HG03575 (cell line): ENCODE measurements at regions not wholly inside any gene's neighbourhood (a gene's known extent, or its start where the extent isn't known, plus 50 kb on each side); places are given as distances from the start of the nearest gene placed in this dataset.

Experiments used
- ATAC-seq: cut with Tn5 transposase; IDR thresholded peaks from one replicate; pipeline ENCODE4 v1.9.1; 2021; ENCODE audit not compliant: unreplicated experiment, insufficient number of reproducible peaks, low FRiP score; ENCODE audit errors: extremely low read depth

DNA sequence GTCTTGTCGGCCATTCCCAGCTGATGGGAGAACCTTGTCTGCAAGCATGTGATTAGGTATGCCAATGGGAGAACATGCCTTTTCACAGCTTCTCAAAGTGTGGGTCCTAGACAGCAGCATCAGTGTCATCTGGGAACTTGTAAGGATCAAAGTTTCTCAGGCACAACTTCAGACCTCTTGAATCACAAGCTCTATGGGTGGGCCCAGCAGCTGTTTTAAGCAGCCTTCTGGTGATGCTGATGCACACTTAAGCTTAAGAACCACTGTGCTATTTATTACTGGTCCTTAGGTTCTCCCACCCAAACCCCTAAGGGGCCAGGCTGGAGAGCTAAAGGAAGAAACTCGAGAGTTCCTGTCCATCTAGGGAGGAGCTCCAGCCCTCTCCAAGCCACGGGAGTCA, 453.9 kb upstream of the PROK2 start:
- no peak for ATAC-seq

DNA sequence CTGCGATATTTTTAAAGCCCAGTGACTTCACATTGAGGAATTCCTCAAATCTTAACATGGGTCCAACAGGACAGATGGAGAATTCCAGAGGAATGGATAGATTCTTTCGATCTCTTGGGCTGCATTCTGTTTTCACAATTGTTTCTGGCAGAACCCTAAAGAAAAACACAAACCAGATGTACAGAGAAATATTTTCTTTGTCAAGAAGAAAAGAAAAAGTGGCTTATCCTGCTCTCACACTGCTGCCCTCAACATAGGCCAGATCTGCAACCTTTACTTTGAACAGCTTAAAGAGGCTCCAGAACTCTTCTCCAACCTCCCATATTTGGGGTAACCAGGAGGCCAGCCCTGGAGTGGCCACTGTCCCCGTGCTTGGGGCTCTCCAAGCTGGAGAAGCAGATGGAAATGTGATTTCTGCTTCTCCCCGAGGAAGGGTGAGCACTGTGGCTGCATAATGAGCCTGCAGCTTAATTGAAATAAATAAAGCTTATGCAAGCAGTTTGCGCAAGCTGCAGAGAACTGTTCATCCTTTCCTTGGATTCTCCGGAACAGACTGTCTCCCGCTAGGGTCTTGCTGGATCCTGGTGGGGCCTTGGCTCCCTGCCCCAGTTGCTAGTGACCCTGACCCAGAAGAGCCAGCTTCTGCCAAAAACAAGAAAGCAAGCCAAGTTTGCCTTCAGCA, 453.2 kb upstream of the PROK2 start:
- no peak for ATAC-seq

DNA sequence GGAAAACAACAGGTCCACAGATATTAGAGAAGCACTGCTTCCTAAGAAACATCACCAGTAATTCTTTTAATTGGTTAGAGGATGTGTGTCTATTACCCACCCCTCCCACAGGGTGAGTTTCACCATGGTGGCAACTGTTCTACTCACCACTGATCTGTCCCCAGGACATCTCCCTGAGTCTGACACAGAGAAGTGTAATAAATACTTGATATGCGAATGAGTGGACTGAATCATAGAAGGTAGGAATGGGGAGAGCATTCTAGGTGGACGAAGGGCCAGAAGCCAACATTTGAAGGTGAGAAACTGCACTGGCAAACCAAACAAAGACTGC, 452.7 kb upstream of the PROK2 start:
- no peak for ATAC-seq

DNA sequence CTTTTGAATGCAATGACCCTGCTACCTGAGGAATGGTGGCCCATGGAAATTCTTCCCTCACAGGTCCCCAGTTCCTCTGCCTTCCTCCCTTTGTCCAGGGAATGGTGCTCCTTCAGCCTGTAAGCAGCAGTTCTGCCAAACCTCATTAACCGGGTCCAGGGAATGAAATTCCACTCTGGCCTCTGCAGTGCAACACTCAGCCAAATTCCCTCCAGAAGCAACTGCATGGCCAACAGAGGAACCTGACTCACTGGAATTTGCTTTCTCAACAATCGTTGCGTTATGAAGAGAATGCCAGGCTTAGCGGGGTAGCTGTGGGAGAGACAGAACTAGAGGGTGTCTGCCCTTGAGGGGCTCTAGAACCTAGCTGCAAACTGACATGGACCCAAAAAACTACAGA, 449.4 kb upstream of the PROK2 start:
- no peak for ATAC-seq

DNA sequence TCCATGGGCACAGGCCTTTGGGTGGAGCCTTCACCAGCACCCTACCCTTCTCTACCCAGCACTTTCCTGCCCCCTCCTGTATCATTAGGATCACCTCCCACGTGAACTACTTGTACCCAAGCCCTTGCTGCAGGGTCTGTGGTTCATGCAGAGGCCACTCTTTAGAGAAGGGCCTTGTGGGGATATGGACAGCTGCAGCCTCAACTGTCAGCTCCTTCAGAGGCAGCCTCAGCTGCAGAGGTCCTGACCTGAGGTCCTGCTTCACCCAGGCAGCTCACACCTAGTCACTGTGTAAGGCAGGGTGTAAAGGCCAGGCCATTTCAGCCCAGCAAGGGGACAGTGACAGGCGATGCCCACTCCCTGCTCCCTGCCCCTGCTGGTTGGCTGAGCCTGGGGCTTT, 448.6 kb upstream of the PROK2 start:
- no peak for ATAC-seq

DNA sequence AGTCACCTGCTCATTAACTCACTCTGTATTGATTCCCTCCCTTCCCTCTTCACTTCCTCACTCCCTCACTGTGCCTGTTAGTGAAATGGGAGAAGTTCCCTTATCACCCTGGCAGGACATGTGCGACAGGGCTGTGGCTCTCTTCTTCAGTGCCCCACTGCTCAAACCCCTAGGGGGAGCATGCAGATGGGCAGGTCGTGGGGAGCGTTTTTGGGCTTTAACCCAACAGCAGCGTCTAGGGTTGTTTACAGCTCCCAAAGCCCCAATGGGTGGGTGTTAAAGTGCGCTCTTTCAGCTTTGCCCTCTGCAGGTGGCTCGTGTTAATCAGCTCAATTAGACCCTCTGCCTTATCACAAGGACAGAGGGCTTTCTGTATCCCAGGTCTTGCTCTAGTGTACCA, 447.8 kb upstream of the PROK2 start:
- no peak for ATAC-seq

DNA sequence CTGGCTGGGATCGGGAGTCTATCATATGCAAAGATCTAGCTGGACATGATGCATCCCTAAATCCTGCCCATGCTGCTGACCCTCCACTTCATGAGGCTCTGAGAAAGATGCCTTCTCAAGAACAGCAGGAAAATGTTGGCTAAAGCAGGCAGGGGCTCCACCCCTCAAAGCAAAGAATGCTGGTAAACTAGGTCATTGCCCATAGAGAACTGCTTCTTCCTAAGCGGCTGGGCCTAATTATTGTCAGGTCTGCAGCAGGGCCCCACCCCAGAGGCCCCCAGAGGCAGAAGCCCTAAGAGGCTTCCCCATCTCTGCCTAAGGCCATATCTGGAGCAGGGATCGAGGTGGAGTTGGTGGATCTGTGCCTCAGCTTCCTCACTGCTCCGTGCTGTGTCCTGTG, 447.4 kb upstream of the PROK2 start:
- no peak for ATAC-seq

DNA sequence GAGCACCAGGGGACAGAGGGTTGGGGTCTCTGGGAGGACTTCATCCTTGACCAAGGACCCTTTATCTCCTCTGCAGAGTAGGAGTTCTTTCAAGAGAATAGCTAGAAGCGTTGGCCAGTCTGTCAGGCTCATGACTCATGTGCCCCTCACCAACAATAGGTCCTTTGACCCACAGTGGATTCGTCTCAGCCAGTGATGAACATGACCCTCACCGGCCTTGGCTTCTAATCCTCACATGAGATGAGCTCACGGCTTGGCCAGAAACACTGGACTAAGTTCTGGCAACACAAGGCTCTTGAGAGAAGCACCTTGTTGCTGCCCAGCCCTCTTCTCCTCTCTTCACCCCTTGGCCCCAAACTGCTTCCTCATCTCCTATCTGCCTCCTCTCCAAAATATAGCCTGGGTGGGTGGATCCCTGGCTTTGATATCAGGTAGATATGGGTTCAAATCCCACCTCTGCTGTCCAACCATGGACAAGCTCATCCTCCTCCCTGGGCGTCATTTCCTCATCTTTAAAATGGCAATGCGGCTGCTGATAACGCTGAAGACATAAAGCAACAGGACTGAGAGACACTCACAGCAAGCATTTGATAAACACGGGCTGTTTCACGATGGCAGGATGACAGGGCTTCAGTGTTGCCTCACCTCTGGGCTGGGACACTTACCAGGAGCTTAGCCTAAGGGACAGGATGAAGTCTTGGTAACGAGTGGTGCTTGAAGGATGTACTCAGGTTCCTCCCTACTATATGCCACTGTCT, 446.7 kb upstream of the PROK2 start:
- ATAC-seq = no peak

DNA sequence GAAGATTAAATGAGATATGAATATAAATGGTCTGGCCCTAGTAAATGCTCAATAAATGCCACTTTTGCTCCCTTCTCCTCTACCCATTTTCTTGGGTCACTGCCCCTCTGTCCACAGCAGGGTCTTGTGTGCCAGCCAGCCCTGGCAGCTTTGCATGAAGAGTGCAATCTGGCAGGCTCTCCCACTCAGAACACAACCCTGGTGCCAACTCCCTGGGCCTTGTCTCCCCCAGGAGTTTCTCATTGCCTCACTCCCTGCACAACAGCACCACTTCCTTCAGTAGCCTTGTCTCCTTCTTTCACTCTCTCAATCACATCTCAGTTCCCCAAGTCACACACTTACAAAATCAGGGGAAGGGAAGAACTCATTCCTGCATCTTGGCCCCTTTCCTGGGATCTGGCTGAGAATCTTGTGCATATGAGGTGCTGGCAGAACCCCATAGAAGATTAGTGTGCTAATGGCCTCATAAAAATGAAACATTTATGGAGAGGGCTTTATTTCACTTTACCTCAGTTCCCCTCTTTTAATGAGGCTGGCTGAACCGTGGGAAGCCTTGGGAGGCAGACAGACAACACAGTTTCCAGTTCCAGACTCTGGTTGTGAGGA, 445.9 kb upstream of the PROK2 start:
- no peak for ATAC-seq

DNA sequence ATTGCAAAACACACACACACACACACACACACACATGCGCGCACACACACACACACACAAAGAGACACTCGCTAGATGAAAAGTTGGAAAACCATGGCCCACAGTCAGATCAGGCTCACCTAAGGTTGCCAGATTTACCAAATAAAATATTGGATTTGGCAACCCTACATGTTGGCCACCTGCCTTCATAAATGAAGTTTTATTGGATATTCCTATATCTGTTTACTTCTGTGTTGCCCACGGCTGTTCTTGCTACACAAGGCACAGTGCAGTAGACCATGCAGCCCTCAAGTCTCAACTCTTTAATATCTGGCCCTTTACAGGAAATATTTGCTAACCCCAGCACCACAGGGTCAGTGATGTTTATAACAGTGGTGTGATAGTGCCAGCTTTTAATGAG, 445.0 kb upstream of the PROK2 start:
- no peak for ATAC-seq

DNA sequence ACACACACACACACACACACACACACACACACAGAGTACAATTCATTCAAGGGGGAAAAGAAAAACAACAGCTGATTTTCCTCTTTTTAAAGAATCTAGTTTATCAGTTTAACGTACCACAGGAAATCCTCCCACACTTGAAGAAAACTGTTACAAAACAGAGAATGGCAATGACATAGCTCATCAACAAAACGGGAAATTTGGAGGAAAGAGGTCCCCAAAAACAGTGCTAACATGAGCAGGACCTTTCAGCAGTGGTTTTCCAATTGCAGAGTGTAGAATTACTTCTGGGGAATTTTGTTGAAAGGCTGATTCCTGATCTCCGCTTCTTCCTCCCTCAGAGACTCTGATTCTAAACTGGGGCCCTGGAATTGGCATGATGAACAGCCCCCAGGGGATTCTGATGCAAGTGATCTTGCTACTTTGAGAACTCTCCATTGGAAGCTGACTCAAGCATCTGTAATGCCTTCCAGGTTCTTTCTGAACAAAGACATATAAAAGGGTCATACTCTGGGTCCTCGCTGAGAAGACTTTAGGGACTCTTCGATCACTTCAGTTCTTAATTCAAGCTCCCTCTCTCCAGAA, 442.6 kb upstream of the PROK2 start:
- no peak for ATAC-seq

DNA sequence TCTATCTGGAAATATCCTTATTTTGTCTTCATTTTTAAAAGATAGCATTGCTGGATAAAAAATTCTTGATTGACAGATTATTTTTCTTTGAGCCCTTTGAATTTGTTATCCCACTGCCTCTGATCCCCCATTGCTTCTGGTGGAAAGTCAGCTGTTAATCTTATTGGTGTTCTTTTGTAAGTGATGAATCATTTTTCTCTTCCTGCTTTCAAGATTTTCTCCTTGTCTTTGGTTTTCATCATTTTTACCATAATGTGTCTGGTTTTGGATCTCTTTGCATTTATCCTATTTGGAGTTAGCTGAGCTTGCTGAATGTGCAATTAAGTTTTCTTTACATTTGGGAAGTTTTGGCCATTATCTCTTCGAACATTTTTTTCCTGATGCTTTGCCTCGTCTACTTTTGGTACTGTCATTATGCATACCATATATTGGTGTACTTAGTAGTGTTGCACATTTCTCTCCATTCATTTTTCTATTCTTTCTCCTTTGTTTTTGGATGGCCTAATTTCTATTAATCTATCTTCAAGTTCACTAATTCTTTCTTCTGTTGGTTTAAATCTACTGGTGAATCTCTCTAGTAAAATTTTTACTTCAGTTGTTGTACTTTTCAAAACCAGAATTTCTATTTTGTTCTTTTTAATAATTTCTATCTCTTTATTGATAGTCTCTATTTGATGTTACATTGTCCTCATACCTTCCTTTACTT, 440.0 kb upstream of the PROK2 start:
- no peak for ATAC-seq

DNA sequence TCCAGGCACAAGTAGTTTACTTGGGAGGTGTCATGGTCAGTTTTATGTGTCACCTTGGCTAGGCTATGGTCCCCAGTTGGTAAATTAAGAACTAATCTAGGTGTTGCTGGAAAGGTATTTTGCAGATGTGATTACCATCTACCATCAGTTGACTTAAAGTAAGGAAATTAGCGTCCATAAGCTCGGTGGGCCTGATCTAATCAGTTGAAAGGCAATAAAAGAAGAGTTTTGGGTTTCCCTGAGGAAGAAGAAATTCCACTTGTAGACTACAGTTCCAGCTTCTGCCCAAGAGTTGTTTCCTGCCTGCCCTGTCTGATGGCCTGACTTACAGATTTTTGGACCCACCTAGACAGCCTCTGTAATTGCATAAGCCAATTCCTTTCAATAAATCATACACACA, 438.7 kb upstream of the PROK2 start:
- ATAC-seq = no peak

DNA sequence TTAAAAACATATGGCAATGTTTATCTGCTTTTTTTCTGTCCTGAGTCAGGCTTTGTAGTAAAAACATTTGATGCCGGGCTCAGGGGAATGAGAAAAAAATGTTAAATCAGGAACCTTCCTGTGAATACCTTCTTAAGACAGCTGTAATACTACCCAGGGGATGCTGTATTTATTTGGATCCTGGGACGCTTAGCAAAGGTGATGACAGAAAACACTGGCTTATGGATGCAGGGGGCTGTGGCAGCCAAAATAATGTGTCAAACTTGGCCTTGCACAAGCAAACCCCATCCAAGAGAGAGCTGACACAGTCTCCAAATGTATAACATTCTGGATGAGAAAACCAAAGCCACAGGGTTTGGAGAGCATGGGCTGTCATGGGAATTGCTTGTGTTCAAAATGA, 438.2 kb upstream of the PROK2 start:
- no peak for ATAC-seq

DNA sequence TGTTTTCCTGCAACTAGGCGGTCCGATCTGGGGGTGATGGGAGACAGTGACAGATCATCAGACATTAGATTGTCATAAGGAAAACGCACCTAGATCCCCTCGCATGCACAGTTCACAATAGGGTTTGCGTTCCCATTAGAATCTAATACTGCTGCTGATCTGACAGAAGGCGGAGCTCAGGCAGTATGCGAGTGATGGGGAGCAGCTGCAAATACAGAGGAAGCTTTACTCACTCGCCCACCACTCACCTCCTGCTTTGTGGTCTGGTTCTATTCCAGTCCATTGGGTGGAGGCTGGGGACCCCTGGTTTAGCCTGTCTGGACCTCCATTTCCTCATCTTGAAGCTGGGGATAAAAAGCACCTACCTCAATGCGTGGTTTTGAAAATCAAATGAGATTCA, 437.5 kb upstream of the PROK2 start:
- ATAC-seq = no peak

DNA sequence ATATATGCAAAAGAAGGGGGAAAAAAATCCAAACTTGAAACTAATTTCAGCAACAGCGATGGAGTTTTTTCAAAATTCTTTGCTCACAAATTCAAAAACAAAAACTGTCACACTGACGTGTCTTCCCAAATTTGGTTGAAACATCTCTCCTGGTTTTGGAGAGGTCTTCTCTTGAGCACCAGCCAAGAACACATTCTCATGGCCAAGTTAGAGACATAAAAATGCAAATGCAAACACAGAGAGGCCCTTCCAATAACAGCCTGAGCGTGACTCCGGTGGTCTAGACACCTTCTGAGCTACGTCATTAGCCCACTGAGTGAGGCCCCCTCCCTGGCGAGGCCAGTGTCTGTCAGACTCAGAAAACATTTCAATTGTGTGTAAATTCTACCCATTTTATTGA, 436.0 kb upstream of the PROK2 start:
- ATAC-seq = no peak

DNA sequence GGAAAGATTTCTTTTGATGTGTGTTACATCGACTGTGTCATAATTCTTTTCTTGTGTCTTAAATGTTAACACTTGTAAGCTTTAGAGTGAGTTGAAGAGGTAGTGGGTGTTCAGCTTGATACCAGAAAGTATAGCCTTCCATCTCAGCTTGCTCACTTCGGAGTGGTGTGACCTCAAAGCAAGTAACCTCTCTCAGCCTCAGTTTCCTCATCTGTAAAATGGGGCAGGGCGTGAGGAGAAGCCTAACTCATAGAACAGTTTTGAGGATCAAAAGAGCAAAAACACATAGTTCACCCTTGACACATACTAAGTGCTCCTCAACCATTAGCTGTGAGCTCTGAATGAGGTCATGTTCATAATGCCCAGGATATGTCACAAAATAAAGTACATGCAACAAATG, 434.8 kb upstream of the PROK2 start:
- no peak for ATAC-seq

DNA sequence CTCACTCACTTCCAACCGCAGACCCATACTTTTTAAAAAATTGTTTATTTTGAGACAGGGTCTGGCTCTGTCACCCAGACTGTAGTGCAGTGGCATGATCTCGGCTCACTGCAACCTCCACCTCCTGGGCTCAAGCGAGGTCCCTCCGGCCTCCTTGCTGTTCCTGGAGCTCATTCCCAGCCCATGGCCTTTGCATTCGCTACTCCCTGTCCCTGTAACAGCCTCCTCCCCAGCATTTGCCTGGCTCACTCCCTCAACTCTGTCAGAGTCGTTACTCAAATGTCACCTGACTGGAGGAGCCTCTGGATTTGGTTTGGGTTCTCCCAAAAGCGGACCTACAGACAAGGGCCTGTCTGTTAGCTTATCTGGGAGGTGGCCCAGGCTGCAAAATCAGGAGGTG, 432.6 kb upstream of the PROK2 start:
- ATAC-seq = no peak

DNA sequence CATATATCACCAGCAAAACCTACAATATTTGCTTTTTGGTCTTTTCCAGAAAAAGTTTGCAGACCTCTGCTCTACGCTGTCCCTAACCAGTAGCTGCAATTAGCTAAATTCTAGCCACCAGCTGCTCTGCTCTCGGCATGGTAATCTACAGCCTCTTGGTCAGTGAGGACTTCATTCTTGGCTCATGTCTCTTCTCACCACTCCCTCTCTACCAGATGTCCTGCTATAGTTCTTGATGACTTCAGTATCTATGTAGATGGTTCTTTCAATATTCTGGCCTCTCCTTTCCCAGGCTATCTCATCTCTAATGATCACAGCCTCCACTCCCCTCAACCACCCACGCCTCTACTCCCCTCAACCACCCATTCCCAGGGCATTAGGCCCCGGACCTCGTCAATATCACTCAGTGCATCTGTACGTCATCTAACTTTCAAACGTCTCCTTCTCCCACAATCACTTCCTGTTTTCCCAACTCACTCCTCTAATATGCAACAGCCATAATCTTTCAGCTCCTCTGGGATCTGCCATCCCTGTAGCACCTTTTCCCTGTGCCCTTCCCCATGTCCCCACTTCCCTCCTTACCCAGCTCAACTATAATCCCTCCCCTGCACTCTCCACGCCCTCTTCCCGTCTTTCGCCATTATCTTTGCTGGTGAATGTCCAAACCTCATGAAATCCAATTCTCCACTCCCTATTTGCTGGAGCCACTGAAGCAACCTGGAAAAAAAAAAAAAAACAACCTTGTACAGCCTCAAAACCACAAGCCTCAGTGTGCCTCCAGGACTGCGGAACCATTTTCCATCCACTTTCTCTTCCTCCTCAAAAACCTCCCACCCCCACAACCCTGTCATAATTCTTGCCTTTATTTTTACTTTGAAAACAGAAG, 429.4 kb upstream of the PROK2 start:
- ATAC-seq = no peak
